HEK293T (cell line): ENCODE measurements at regions not wholly inside any gene's neighbourhood (a gene's known extent, or its start where the extent isn't known, plus 50 kb on each side); places are given as distances from the start of the nearest gene placed in this dataset.

Source experiments
- ARNT ChIP-seq: fragments of 450-650 bp; IDR thresholded peaks from 2 replicates; pipeline ENCODE4 v1.6.1; 2017; ENCODE audit warnings: mild to moderate bottlenecking
- CTBP1 ChIP-seq: fragments of 450-650 bp; IDR thresholded peaks from 2 replicates; pipeline ENCODE4 v1.6.1; 2016; ENCODE audit warnings: borderline replicate concordance
- FOXA1 ChIP-seq: fragments of 450-650 bp; IDR thresholded peaks from 2 replicates; pipeline ENCODE4 v1.6.1; 2016; ENCODE audit warnings: mild to moderate bottlenecking
- NFRKB ChIP-seq: fragments of 450-650 bp; IDR thresholded peaks from 2 replicates; pipeline ENCODE4 v1.6.1; 2016; ENCODE audit warnings: mild to moderate bottlenecking, moderate library complexity

GRCh38 chr16:9570521-9570920, 479.1 kb downstream of the HAPSTR1 start:
- TF ChIP-seq FOXA1, result no peak
- no peak for TF ChIP-seq ARNT
- TF ChIP-seq NFRKB, result no peak
- TF ChIP-seq CTBP1, result no peak
